K562 (cell line): ENCODE measurements at regions not wholly inside any gene's neighbourhood (a gene's known extent, or its start where the extent isn't known, plus 50 kb on each side); places are given as distances from the start of the nearest gene placed in this dataset.

ENCODE experiments used
- ATAC-seq: fragments of 200-7000 bp; cut with Tn5 transposase; 3 replicates; pipeline ENCODE4 v1.9.1; 2020; ENCODE audit warnings: moderate library complexity
- BruUV-seq: library from RNA; stranded (reverse); fragments of 400-500 nt; replicated peaks from 2 replicates; lab custom pipeline; 2021; lab: Mats Ljungman, UMichigan
- CTCF ChIA-PET: fragments of 300-600 bp; formaldehyde crosslinking; extraction: SDS; loops from one replicate; lab custom pipeline; 2021; ENCODE audit warnings: low intra/inter-chr PET ratio; lab: Yijun Ruan, JAX
- POLR2A ChIA-PET: fragments of 300-600, 350-650 bp; sonication (Branson Sonifier 250); formaldehyde crosslinking; extraction: SDS; loops from one replicate; lab custom pipeline; 2021; ENCODE audit warnings: antibody characterized with exemption, inconsistent platforms; lab: Yijun Ruan, JAX
- DNase-seq, 4 experiments: peaks; one replicate each; pipeline versions ENCODE4 v3.0.0 to v3.0.0-alpha.2; 2011 to 2018; ENCODE audit warnings: low spot score in 3 of 4, mixed read lengths in 3 of 4; ENCODE audit errors: extremely low read depth in 1 of 4
- FAIRE-seq: peaks from 2 replicates; lab custom pipeline; 2011; peaks lifted over from hg19 to GRCh38; lab: Jason Lieb, UNC
- H2AFZ ChIP-seq: 2 replicates; pipeline ENCODE4 v1.6.0; 2011; ENCODE audit warnings: low read depth, low read length, control low read depth, inconsistent platforms
- H3K27ac ChIP-seq: fragments of 200-600 bp; 3 replicates; pipeline ENCODE4 v1.8.0; 2011; ENCODE audit warnings: low read depth, mild to moderate bottlenecking, control low read depth, inconsistent platforms, low read length, moderate library complexity, mixed read lengths; ENCODE audit errors: extremely low read depth
- H3K27me3 ChIP-seq, 2 experiments: fragments of 300-600 bp in 1 of 2; 2 replicates in 1 of 2; 3 replicates in 1 of 2; pipeline versions ENCODE4 v1.6.0 to v1.8.0; 2011; ENCODE audit warnings: inconsistent platforms in 2 of 2, low read length in 2 of 2, mild to moderate bottlenecking in 1 of 2, mixed read lengths in 1 of 2, moderate library complexity in 1 of 2; ENCODE audit not compliant: control insufficient read depth in 2 of 2, insufficient read depth in 2 of 2
- H3K36me3 ChIP-seq: fragments of 300-600 bp; 3 replicates; pipeline ENCODE4 v1.8.0; 2011; ENCODE audit warnings: mild to moderate bottlenecking, low read length, inconsistent platforms; ENCODE audit not compliant: control insufficient read depth, insufficient read depth
- H3K4me1 ChIP-seq, 2 experiments: fragments of 200-600 bp in 1 of 2; replicated peaks in 1 of 2; 2 replicates in 1 of 2; 3 replicates in 1 of 2; pipeline versions ENCODE4 v1.5.1 to v1.8.0; 2011; ENCODE audit warnings: inconsistent platforms in 2 of 2, low read length in 2 of 2, mild to moderate bottlenecking in 1 of 2, mixed read lengths in 1 of 2, moderate library complexity in 1 of 2; ENCODE audit not compliant: control insufficient read depth in 2 of 2, insufficient read depth in 2 of 2
- H3K4me2 ChIP-seq: 2 replicates; pipeline ENCODE4 v1.6.1; 2011; ENCODE audit warnings: low read length, control low read depth, inconsistent platforms, mixed read lengths; ENCODE audit not compliant: insufficient read depth
- H3K4me3 ChIP-seq: fragments of 200-600 bp; sonication (generic), shearing (Covaris generic); 2 replicates; pipeline ENCODE4 v1.5.1; 2016; ENCODE audit warnings: control low read depth, inconsistent platforms
- H3K79me2 ChIP-seq: fragments of 200-600 bp; 3 replicates; pipeline ENCODE4 v1.8.0; 2011; ENCODE audit warnings: low read length, inconsistent platforms; ENCODE audit not compliant: control insufficient read depth, insufficient read depth
- H3K9ac ChIP-seq, 2 experiments: 2 replicates each; pipeline versions ENCODE4 v1.6.0 to v1.6.1; 2011; ENCODE audit warnings: low read depth in 2 of 2, low read length in 2 of 2, control low read depth in 1 of 2, inconsistent platforms in 1 of 2, mild to moderate bottlenecking in 1 of 2, mixed read lengths in 1 of 2; ENCODE audit not compliant: insufficient read depth in 1 of 2
- H3K9me1 ChIP-seq: one replicate; pipeline ENCODE4 v1.6.0; 2011; ENCODE audit warnings: inconsistent platforms, mild to moderate bottlenecking, low read length, moderate library complexity; ENCODE audit not compliant: control insufficient read depth, insufficient read depth
- H3K9me3 ChIP-seq: replicated peaks from 2 replicates; pipeline ENCODE4 v1.5.1; 2011; ENCODE audit warnings: low read depth, low read length, inconsistent platforms; ENCODE audit not compliant: control insufficient read depth, insufficient read depth
- H4K20me1 ChIP-seq: replicated peaks from 2 replicates; pipeline ENCODE4 v1.6.1; 2011; ENCODE audit warnings: low read length, inconsistent platforms, mixed read lengths; ENCODE audit not compliant: control insufficient read depth, insufficient read depth
- ATF1 ChIP-seq, 2 experiments: fragments of 450-650 bp in 1 of 2; IDR thresholded peaks; 2 replicates each; pipeline ENCODE4 v1.6.1; 2016; ENCODE audit warnings: missing compliant biosample characterization in 1 of 2, missing genetic modification characterization in 1 of 2
- ELF1 ChIP-seq: fragments of 200-800 bp; sonication (Bioruptor generic); IDR thresholded peaks from 2 replicates; pipeline ENCODE4 v1.6.1; 2016; ENCODE audit warnings: missing genetic modification characterization, missing compliant biosample characterization
- MED1 ChIP-seq: sonication (generic); formaldehyde crosslinking; IDR thresholded peaks from 2 replicates; pipeline ENCODE4 v1.8.1; 2023; ENCODE audit warnings: missing genetic modification reagents, borderline replicate concordance
- SRF ChIP-seq, 2 experiments: fragments of 250-450, 450-650 bp in 1 of 2; sonication (Bioruptor Pico) in 1 of 2; sonication (generic) in 1 of 2; formaldehyde crosslinking; IDR thresholded peaks; 2 replicates each; pipeline versions ENCODE4 v1.5.0 to v1.5.1; 2020 to 2022; ENCODE audit warnings: mild to moderate bottlenecking in 1 of 2, missing genetic modification reagents in 1 of 2
- SRSF3 ChIP-seq: fragments of 200-400 bp; formaldehyde crosslinking; IDR thresholded peaks from 2 replicates; pipeline ENCODE4 v1.6.1; 2016; ENCODE audit warnings: mild to moderate bottlenecking, low read length, moderate library complexity; ENCODE audit not compliant: insufficient read depth
- TAF9B ChIP-seq: fragments of 450-650 bp; IDR thresholded peaks from 2 replicates; pipeline ENCODE4 v1.6.1; 2018; ENCODE audit warnings: mild to moderate bottlenecking; ENCODE audit not compliant: partially characterized antibody
- ZNF124 ChIP-seq: sonication (generic); formaldehyde crosslinking; IDR thresholded peaks from 2 replicates; pipeline ENCODE4 v1.8.1; 2022; ENCODE audit warnings: missing genetic modification reagents
- WGBS: fragments of 100-300 bp; shearing (Covaris generic); methylation state at CpG from one replicate; pipeline ENCODE4 v1.1.6; 2016; ENCODE audit warnings: low coverage, mixed read lengths; ENCODE audit not compliant: insufficient coverage; ENCODE audit errors: missing lambda C conversion rate; 5-methylcytosine and 5-hydroxymethylcytosine counted together
- in situ Hi-C: fragments of 300-500 bp; cut with MboI; formaldehyde crosslinking; loops from 4 replicates; pipeline ENCODE4 v1.15.0; 2018; ENCODE audit warnings: inconsistent platforms, mixed read lengths
- intact Hi-C: fragments of 100-400 bp; cut with micrococcal nuclease; formaldehyde crosslinking; loops from 2 replicates; pipeline ENCODE4 v1.14.2; 2022
- TF ChIP-seq, protein P1 (sequence below), 3 experiments: fragments of 200-800 bp in 1 of 3; sonication (Bioruptor generic) in 1 of 3; sonication (generic) in 1 of 3; formaldehyde crosslinking in 1 of 3; IDR thresholded peaks; 2 replicates each; pipeline versions ENCODE4 v1.6.1 to v1.8.0; 2016 to 2022; ENCODE audit warnings: mild to moderate bottlenecking in 2 of 3, missing compliant biosample characterization in 2 of 3, missing genetic modification characterization in 2 of 3, missing genetic modification reagents in 1 of 3
- TF ChIP-seq, protein P2 (sequence below): sonication (generic); formaldehyde crosslinking; IDR thresholded peaks from 2 replicates; pipeline ENCODE4 v1.8.1; 2022; ENCODE audit warnings: missing genetic modification reagents
- TF ChIP-seq, protein P3 (sequence below): fragments of 250-450 bp; sonication (Bioruptor Pico); IDR thresholded peaks from 2 replicates; pipeline ENCODE4 v1.5.0; 2021; ENCODE audit warnings: mild to moderate bottlenecking, moderate library complexity
- TF ChIP-seq, protein P4 (sequence below), 2 experiments: fragments of 200-800 bp in 1 of 2; sonication (Bioruptor generic) in 1 of 2; sonication (generic) in 1 of 2; formaldehyde crosslinking in 1 of 2; IDR thresholded peaks in 1 of 2; conservative IDR thresholded peaks in 1 of 2; 2 replicates each; pipeline versions ENCODE4 v1.5.0 to v1.6.1; 2016 to 2020; ENCODE audit warnings: missing compliant biosample characterization in 1 of 2, missing genetic modification characterization in 1 of 2, missing genetic modification reagents in 1 of 2

DNA sequence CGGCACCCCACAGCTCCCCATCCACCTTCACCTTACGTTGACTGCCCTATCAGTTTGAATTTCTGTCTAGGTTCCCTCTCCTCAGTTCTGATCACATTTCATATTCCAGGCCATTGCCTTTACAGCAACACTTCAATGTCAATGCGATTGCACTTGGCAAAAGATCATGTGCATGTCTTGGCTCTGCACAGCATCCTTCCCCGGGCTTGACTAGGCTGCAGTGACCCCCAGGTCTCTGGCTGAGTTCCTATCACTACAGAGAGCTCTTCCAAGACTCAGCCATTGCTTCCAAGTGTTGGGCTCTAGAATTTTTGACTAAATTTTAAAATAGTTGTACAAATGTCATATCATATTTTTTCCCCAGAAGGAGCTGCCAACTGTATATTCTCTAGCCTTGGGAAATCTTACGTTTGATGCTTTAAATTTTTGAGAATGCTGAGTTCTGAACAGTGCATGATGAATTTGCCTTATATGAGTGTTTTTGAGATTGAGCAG, 103.8 kb upstream of the NEDD4L start:
- Histone ChIP-seq H3K36me3 (no peaks in the 10 kb centered on the region), H3K4me2 (no peak overlapping the region), H3K4me3 (no peak overlapping the region), H2AFZ (no peak overlapping the region), H3K9me3 (no peaks in the 10 kb centered on the region), H3K9ac (no peak overlapping the region), H3K4me1 (no peaks in the 10 kb centered on the region), H4K20me1 (no peaks in the 10 kb centered on the region), H3K27ac (no peak overlapping the region), H3K9me1 (no peaks in the 10 kb centered on the region), H3K79me2 (no peaks in the 10 kb centered on the region), H3K27me3 (peaks cover 0 to 6% of the 10 kb centered on the region in 2 experiments; a peak in 2 of 5 replicates)
- POLR2A ChIA-PET = no interaction called here
- ATAC-seq (no peak), DNase-seq (no peak), FAIRE-seq (no peak)
- 31% methylated on average over 5 of the region's 5 CpGs for WGBS
- in situ Hi-C loops = no loop called here
- CTCF ChIA-PET = no interaction called here
- no TSS peak for BruUV-seq
- intact Hi-C loops = no loop called here
- no peak for TF ChIP-seq TAF9B
- no peak for TF ChIP-seq ELF1
- TF ChIP-seq, protein P1, sequence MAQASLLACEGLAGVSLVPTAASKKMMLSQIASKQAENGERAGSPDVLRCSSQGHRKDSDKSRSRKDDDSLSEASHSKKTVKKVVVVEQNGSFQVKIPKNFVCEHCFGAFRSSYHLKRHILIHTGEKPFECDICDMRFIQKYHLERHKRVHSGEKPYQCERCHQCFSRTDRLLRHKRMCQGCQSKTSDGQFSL (CRISPR knock-in tag; IDR thresholded peaks at IDR 0.05) = no peak
- TF ChIP-seq, protein P1 (tag; IDR thresholded peaks at IDR 0.05) = no peak
- TF ChIP-seq, protein P2, sequence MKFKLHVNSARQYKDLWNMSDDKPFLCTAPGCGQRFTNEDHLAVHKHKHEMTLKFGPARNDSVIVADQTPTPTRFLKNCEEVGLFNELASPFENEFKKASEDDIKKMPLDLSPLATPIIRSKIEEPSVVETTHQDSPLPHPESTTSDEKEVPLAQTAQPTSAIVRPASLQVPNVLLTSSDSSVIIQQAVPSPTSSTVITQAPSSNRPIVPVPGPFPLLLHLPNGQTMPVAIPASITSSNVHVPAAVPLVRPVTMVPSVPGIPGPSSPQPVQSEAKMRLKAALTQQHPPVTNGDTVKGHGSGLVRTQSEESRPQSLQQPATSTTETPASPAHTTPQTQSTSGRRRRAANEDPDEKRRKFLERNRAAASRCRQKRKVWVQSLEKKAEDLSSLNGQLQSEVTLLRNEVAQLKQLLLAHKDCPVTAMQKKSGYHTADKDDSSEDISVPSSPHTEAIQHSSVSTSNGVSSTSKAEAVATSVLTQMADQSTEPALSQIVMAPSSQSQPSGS (CRISPR knock-in tag) = no peak
- TF ChIP-seq, protein P3, sequence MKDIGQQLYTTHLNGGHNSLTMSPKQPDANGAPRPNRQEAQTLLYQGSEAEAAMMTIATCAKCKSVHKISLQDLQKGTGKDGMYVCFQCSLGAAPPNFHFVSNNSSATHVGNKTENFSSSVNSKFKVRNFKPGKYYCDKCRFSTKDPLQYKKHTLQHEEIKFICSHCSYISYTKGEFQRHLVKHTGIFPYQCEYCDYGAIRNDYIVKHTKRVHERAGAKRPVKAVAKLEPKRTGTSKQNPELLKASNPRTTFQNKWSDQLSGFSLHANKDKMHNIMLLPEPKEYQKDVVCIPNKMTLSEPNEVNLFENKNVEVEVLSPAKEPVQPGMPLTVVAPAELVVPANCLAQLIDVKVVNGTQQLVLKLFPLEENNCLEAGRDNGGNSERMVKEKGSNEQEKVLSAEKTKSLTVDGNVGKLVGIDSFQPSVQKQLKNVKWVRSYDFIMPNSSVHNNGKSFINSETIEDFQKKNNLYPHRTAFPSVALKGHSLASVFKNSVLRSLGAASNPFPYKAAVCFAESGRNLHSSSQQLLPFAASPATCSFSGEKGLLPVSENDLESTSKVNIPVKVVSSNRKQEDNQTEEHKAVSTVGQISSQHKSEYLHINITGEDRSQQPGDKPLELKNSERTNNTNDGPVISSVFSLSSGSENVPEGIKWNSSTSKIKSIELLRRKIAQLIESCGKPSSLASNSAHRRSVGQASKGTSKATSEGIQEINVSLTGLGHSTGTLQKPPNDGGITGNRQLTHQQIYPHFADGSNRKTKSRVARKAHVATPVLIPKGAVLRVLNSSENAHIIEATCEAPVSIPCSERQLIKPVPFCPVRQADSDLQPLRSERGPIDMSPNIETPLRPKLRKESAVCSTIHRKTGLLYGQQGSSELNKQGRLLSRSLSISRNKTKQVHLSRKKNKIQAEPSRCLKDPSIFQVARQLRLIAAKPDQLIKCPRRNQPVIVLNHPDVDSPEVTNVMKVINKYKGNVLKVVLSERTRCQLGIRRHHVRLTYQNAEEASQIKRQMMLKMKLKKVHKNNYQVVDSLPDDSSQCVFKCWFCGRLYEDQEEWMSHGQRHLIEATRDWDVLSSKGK (CRISPR knock-in tag) = no peak
- TF ChIP-seq MED1 = no peak
- TF ChIP-seq SRF (CRISPR knock-in tag; IDR thresholded peaks at IDR 0.05) = no peak
- no peak for TF ChIP-seq SRSF3
- TF ChIP-seq ZNF124 (CRISPR knock-in tag) = no peak
- no peak for TF ChIP-seq ATF1 (CRISPR knock-in tag; IDR thresholded peaks at IDR 0.05)
- TF ChIP-seq ATF1 (tag; IDR thresholded peaks at IDR 0.05) = no peak
- TF ChIP-seq, protein P4, sequence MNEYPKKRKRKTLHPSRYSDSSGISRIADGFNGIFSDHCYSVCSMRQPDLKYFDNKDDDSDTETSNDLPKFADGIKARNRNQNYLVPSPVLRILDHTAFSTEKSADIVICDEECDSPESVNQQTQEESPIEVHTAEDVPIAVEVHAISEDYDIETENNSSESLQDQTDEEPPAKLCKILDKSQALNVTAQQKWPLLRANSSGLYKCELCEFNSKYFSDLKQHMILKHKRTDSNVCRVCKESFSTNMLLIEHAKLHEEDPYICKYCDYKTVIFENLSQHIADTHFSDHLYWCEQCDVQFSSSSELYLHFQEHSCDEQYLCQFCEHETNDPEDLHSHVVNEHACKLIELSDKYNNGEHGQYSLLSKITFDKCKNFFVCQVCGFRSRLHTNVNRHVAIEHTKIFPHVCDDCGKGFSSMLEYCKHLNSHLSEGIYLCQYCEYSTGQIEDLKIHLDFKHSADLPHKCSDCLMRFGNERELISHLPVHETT (CRISPR knock-in tag; conservative IDR thresholded peaks at IDR 0.05 in 1 of 2, IDR thresholded peaks at IDR 0.05 in 1 of 2) = no peak
